Aorta (tissue), 5 donors: ENCODE measurements at regions not wholly inside any gene's neighbourhood (a gene's known extent, or its start where the extent isn't known, plus 50 kb on each side); places are given as distances from the start of the nearest gene placed in this dataset.

Source experiments
- ATAC-seq: fragments of 200-7000 bp; cut with Tn5 transposase; one replicate; pipeline ENCODE4 v1.9.1; 2022; ENCODE audit warnings: moderate library complexity; ENCODE audit not compliant: low FRiP score
- DNase-seq, 2 donors: peaks; one replicate each; pipeline ENCODE4 v3.0.0-alpha.2; 2020
- H3K27ac ChIP-seq, 2 donors: one replicate each; pipeline ENCODE4 v1.5.1; 2013; ENCODE audit warnings: low read length in 2 of 2, mild to moderate bottlenecking in 2 of 2, moderate library complexity in 2 of 2, control low read depth in 1 of 2, inconsistent platforms in 1 of 2, low read depth in 1 of 2
- H3K27me3 ChIP-seq, 2 donors: one replicate each; pipeline ENCODE4 v1.6.1; 2013; ENCODE audit warnings: control low read depth in 1 of 2, low read length in 1 of 2, mild to moderate bottlenecking in 1 of 2, moderate library complexity in 1 of 2; ENCODE audit not compliant: insufficient read depth in 2 of 2, control insufficient read depth in 1 of 2
- H3K36me3 ChIP-seq, 2 donors: one replicate each; pipeline ENCODE4 v1.6.1; 2013; ENCODE audit warnings: control low read depth in 1 of 2, low read length in 1 of 2, mild to moderate bottlenecking in 1 of 2; ENCODE audit not compliant: insufficient read depth in 2 of 2, control insufficient read depth in 1 of 2
- H3K4me1 ChIP-seq, 2 donors: one replicate each; pipeline ENCODE4 v1.6.1; 2013; ENCODE audit warnings: low read length in 2 of 2, control low read depth in 1 of 2, mild to moderate bottlenecking in 1 of 2, moderate library complexity in 1 of 2; ENCODE audit not compliant: insufficient read depth in 2 of 2, control insufficient read depth in 1 of 2
- H3K4me3 ChIP-seq, 2 donors: one replicate each; pipeline ENCODE4 v1.5.1; 2013; ENCODE audit warnings: low read length in 2 of 2, control low read depth in 1 of 2, mild to moderate bottlenecking in 1 of 2
- H3K9me3 ChIP-seq: one replicate; pipeline ENCODE4 v1.6.1; 2013; ENCODE audit warnings: mild to moderate bottlenecking, low read length; ENCODE audit not compliant: control insufficient read depth
- WGBS, 2 donors: extraction: QIAGEN DNeasy Blood & Tissue Kit; methylation state at CpG; one replicate each; pipeline ENCODE4 v1.1.7; 2013; 5-methylcytosine and 5-hydroxymethylcytosine counted together
- intact Hi-C, 2 donors: fragments of 100-400 bp; cut with DNase I; formaldehyde crosslinking; loops; one replicate each; pipeline versions ENCODE4 v1.14.2 to v1.15.0; 2022
- donor health status: healthy with polysubstance abuse.
- donor health status: Bipolar disorder and iron deficiency.
- donor health status: DM: no; HTN: no; CAD: no.
- donor health status: DM: no; HTN: no; CAD: no.
- donor health status: DM: yes; HTN: yes; CAD: no.

GRCh38 chr13:61151062-61151461, 264.6 kb downstream of the PCDH20 start:
- ATAC-seq (no peak), DNase-seq (no peak)
- Histone ChIP-seq H3K27ac (no peak overlapping the region), H3K4me1 (no peaks in the 10 kb centered on the region), H3K9me3 (no peaks in the 10 kb centered on the region), H3K27me3 (no peaks in the 10 kb centered on the region), H3K36me3 (no peaks in the 10 kb centered on the region), H3K4me3 (no peak overlapping the region)
- intact Hi-C loops, result no loop called here

- intact Hi-C loops, result no loop called here
- no peak overlapping the region for H3K4me3 ChIP-seq
- ATAC-seq (no peak), DNase-seq (no peak)
- no peaks in the 10 kb centered on the region for H3K36me3 ChIP-seq
- H3K9me3 ChIP-seq, result no peaks in the 10 kb centered on the region
- H3K27me3 ChIP-seq, result no peaks in the 10 kb centered on the region
- H3K27ac ChIP-seq, result no peak overlapping the region
- H3K4me1 ChIP-seq, result no peaks in the 10 kb centered on the region
These were observed 266.3 kb downstream of the PCDH20 start for GRCh38 chr13:61149331-61149730.

GRCh38 chr13:61148691-61149315, 266.8 kb downstream of the PCDH20 start:
- H3K9me3 ChIP-seq, result no peaks in the 10 kb centered on the region
- no peaks in the 10 kb centered on the region for H3K4me1 ChIP-seq
- intact Hi-C loops, result no loop called here
- H3K27ac ChIP-seq, result no peak overlapping the region
- no peak for ATAC-seq
- no peaks in the 10 kb centered on the region for H3K27me3 ChIP-seq
- H3K36me3 ChIP-seq, result no peaks in the 10 kb centered on the region
- no peak overlapping the region for H3K4me3 ChIP-seq
- no peak for DNase-seq
- 85 to 92% methylated on average over 6 of the region's 6 CpGs for WGBS, 2 donors

GRCh38 chr13:61148211-61148610, 267.4 kb downstream of the PCDH20 start:
- intact Hi-C loops, result no loop called here
- 56 to 65% methylated on average over 1 of the region's 1 CpG for WGBS, 2 donors

GRCh38 chr13:61146571-61146970, 269.1 kb downstream of the PCDH20 start:
- intact Hi-C loops, result no loop called here
- Histone ChIP-seq H3K4me3 (no peak overlapping the region), H3K27me3 (no peaks in the 10 kb centered on the region), H3K9me3 (no peaks in the 10 kb centered on the region), H3K4me1 (no peaks in the 10 kb centered on the region), H3K36me3 (no peaks in the 10 kb centered on the region), H3K27ac (no peak overlapping the region)
- DNase-seq (no peak), ATAC-seq (no peak)
- WGBS, 2 donors, result 91 to 92% methylated on average over 1 of the region's 1 CpG

More at GRCh38 chr13:61148211-61148610, 267.4 kb downstream of the PCDH20 start:
- no peaks in the 10 kb centered on the region for H3K36me3 ChIP-seq
- H3K9me3 ChIP-seq, result no peaks in the 10 kb centered on the region
- no peak for DNase-seq
- ATAC-seq, result no peak
- H3K27ac ChIP-seq, result no peak overlapping the region
- H3K27me3 ChIP-seq, result no peaks in the 10 kb centered on the region
- H3K4me1 ChIP-seq, result no peaks in the 10 kb centered on the region
- no peak overlapping the region for H3K4me3 ChIP-seq

- DNase-seq (no peak), ATAC-seq (no peak)
- H3K27me3 ChIP-seq, result no peaks in the 10 kb centered on the region
- no peaks in the 10 kb centered on the region for H3K36me3 ChIP-seq
- 76 to 83% methylated on average over 4 of the region's 4 CpGs for WGBS, 2 donors
- no peak overlapping the region for H3K27ac ChIP-seq
- H3K4me3 ChIP-seq, result no peak overlapping the region
- intact Hi-C loops, result no loop called here
- H3K9me3 ChIP-seq, result no peaks in the 10 kb centered on the region
- H3K4me1 ChIP-seq, result no peaks in the 10 kb centered on the region
These were observed 269.5 kb downstream of the PCDH20 start for GRCh38 chr13:61146158-61146557.

DNA sequence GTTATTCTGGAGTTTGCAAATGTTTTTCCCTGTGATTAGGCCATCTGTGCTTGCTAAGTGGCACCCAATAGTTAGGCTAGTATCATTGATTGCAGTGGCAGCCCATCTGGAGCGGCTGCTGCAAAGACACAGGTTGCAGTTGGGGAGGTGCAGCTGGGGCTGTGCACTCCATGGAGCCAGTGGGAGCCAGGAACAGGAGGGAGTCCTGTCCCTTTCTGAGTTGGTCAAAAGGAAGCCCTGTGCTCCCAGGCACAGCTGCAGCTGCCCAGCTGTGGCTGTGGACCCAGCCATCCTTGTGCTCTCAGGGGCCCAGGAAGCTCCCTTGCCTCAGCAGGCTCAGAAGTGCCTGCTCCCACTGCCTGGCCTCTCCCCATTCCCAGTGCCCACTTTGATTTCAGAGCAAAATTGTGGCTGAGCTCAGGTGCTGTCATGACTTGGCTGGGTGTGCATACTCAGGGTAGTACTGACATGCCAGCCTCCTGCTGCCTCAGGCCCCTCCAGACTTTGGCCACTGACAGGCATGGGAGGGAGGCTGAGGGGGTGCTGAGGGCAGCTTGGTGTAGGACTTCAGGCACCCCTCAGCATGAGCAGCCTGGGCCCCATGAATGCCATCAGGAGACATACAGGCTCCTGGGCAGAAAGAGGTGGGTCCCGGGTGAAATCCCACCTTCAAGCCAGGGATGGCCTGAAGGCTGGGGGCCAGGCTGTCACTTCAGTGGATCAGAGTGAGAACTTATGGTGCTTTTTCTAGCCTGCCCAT, 270.6 kb downstream of the PCDH20 start:
- ATAC-seq, result no peak
- WGBS, 2 donors, result 92 to 96% methylated on average over 2 of the region's 2 CpGs
- H3K4me3 ChIP-seq, result no peak overlapping the region
- intact Hi-C loops, result no loop called here
- H3K36me3 ChIP-seq, result no peaks in the 10 kb centered on the region
- H3K9me3 ChIP-seq, result no peaks in the 10 kb centered on the region
- no peaks in the 10 kb centered on the region for H3K4me1 ChIP-seq
- DNase-seq, result no peak
- H3K27me3 ChIP-seq, result no peaks in the 10 kb centered on the region
- no peak overlapping the region for H3K27ac ChIP-seq

DNA sequence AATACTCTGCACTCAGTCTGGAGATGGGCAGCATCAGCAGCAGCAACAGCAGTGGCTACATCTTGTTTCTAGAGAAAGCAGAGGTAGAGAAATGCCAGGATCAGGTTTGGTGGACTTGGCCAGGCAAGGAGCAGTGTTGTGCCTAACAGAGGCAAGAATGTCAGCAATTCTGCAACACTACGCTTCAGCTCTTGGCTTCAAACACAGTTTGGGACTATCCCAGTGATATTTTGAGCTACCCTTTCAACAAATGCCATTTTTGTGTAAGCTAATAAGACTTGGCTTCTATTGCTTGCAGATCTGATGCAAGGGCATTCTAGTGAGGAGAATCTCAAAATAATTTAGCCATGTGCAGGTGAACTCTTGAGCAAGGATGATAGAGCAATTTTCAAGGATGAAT, 271.3 kb downstream of the PCDH20 start:
- no peaks in the 10 kb centered on the region for H3K9me3 ChIP-seq
- ATAC-seq, result no peak
- DNase-seq, result no peak
- H3K4me3 ChIP-seq, result no peak overlapping the region
- no peaks in the 10 kb centered on the region for H3K4me1 ChIP-seq
- H3K36me3 ChIP-seq, result no peaks in the 10 kb centered on the region
- H3K27ac ChIP-seq, result no peak overlapping the region
- 0 to 12% methylated on average over 1 of the region's 1 CpG for WGBS, 2 donors
- intact Hi-C loops, result no loop called here
- no peaks in the 10 kb centered on the region for H3K27me3 ChIP-seq

GRCh38 chr13:61142506-61142905, 273.1 kb downstream of the PCDH20 start:
- no peak for DNase-seq
- no peak for ATAC-seq
- H3K27ac ChIP-seq, result no peak overlapping the region
- no peaks in the 10 kb centered on the region for H3K9me3 ChIP-seq
- no peaks in the 10 kb centered on the region for H3K27me3 ChIP-seq
- H3K4me1 ChIP-seq, result no peaks in the 10 kb centered on the region
- no peaks in the 10 kb centered on the region for H3K36me3 ChIP-seq
- intact Hi-C loops, result no loop called here
- no peak overlapping the region for H3K4me3 ChIP-seq
